HG02938 (cell line): ENCODE measurements at regions not wholly inside any gene's neighbourhood (a gene's known extent, or its start where the extent isn't known, plus 50 kb on each side); places are given as distances from the start of the nearest gene placed in this dataset.

ENCODE experiments used
- ATAC-seq: cut with Tn5 transposase; IDR thresholded peaks from one replicate; pipeline ENCODE4 v1.9.1; 2021; ENCODE audit warnings: mild to moderate bottlenecking, moderate library complexity; ENCODE audit not compliant: unreplicated experiment

- ATAC-seq, result no peak
Observed at GRCh38 chr2:137729305-137729704, 235.0 kb upstream of the HNMT start.

GRCh38 chr2:137737559-137737958 lies 226.7 kb upstream of the HNMT start:
- no peak for ATAC-seq

DNA sequence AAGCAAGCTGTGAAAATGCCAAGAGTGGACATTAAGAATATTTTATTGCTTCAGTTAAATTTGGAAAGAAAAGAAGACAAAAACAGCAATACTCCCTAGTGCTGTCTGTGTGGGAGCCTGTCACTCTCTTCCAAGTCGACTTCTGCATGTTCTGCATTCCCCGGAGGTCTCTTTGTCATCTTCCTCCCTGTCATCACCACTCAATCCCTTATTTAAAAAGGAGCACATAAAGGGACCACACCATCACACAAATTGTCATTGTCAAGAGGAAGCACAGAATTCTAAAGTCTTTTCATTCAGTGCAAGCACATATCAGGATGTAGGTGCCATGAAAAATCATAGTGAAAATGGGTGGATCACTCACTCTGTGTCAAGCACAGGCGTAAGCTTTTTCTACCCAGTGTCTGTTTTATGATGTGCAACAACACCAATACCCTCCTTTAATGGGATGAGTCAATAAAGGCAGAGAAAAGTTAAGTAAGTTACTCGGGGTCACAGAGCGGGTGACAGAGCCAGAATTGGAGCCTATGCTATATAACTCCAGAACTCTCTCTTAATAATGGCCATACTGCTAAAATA lies 222.4 kb upstream of the HNMT start:
- no peak for ATAC-seq

DNA sequence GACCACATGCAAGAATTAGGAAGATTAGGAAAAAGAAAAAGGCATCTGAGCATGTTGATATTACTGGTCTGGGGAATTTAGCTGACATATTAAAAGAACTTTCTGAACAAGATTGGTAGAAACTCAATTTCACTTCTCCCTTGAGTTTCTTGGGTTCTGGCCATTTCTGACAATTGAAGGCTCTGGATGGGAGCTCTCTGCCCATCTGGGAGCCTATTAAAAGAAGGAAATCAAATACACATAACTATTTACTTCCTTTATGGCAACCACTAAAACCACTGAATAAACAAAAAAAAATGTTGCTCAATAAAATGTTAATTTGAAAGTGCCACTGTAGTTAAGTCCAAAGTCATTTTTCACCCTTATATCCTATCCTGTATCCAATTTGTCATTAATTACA lies 216.8 kb upstream of the HNMT start:
- ATAC-seq, result no peak

GRCh38 chr2:137748533-137748932 lies 215.7 kb upstream of the HNMT start:
- ATAC-seq, result no peak

DNA sequence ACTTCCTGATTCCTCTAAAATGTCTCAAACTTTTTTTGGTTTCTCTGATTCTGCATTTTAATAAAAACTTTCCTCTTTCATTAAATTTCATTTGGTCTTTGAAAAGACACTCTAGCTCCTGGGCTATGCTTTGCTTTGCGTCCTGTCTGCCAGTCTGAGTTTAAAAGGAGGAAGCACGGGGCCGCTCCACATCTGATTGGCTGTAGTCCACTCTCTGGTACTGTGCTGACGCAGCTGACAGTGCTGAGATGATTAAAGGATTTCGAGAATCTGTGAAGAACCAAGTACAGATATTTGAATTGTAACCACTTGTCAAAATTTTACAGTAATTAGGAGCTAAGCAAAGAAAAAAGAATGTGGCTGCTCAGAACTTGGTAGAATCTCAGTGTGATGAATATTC lies 199.6 kb upstream of the HNMT start:
- no peak for ATAC-seq

DNA sequence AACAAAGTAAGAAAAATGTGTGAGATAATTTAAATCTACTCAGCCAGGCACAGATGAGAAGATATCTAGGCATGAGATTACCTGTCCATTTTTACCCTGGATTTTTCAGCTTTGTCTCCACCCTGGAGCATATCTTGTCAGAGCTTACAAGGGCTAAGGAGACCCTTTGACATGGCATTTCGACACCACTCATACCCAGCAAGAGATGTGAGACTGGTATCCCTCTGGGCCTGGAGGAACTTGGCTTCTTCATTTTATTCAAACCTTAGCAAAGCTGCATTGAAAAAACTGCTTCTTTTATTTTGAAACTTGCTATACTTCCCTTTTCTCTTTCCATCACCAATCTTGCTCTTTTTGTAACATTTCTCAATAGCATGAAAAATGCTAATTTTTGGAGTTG lies 194.9 kb upstream of the HNMT start:
- no peak for ATAC-seq

GRCh38 chr2:137770166-137770565 lies 194.1 kb upstream of the HNMT start:
- no peak for ATAC-seq

DNA sequence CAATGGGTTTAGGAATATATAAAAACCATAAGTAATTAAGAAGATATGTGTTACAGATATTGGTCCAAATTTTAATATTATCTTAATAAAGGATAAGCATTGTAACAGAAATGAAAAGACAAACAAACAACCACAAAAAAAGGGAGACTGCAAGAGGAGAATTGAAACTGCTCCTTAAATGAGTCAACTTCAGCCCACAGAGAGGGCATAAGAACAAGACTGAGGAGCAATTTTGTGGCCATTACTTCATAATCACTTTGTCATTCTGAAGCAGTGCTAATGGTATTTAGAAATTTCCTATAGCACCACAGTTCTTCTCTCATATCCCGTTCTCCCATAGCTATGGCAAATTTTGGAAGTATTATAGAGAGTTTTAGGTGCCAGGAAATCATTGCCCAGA lies 193.2 kb upstream of the HNMT start:
- no peak for ATAC-seq

DNA sequence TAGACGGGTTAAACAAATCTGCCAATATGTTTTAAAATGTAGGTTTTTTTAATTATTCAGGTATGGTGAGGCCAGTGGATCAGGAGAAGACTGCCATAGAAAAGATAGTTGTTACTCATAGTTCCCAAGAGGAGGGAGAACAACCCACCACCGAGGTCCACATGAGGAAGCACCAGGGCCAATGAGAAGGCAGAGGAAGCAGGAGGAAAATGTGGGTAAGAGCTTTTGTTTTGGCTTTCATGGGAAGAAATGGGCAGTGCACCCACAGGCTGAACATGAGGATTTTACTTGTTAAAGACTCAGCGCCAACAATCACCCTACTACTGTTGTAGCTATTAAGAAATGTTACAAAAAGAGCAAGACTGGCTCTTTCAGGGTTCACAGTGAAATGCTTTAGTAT lies 191.8 kb upstream of the HNMT start:
- ATAC-seq, result no peak

- ATAC-seq, result no peak
Observed at GRCh38 chr2:137775529-137775928, 188.7 kb upstream of the HNMT start.

DNA sequence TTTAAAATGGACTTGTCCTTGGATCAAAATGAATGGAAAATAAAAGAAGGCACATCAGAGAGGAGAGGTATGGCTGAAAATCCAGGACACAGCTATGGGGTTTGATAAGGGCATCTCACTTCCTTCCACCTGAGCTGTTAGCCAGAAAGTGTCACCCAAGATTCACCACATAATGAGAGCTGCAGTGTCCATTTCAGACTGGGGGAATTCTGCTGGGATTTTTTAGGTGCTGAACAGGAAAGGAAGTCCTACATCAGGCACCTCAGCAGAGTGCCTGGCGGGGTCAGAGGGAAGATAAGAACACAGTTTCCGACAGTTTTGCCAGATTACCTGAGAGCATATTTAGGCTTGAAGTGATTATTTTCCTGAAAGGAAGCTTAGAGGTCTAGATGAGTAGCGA lies 187.6 kb upstream of the HNMT start:
- no peak for ATAC-seq

DNA sequence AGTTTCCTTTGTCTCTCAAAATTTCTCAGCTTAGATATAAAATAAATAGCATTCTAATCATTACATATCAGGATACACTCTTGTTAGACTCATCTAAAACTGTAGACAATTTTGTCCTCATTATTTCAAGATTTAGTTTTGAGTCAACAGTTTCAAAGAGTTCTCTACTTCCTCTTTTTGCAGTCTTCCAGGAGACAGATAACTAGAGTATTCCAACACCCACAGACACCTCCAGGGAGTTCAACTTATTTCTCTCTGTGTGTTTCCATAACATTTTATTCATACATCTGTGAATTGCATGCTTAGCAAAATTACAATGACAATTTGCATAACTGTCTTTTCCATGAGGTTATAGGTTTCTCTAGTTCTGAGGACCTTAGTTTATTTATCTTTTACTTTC lies 166.6 kb upstream of the HNMT start:
- ATAC-seq, result no peak

DNA sequence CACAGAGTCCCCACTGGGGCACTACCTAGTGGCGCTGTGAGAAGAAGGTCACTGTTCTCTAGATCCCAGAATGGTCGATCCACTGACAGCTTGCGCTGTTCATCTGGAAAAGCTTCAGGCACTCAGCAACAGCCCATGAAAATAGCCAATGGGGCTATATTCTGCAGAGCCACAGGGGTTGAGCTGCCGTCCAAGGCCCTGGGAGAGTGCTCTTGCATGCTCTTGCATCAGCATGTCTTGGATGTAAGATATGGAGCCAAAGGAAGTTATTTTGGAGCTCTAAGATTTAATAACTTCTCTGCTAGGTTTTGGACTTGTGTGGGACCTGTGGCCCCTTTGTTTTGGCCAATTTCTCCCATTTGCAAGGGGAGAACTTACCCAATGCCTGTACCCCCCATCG lies 164.7 kb upstream of the HNMT start:
- ATAC-seq, result no peak

GRCh38 chr2:137800386-137800785 lies 163.9 kb upstream of the HNMT start:
- ATAC-seq, result no peak

- ATAC-seq, result no peak
Observed at GRCh38 chr2:137801228-137801627, 163.0 kb upstream of the HNMT start.

DNA sequence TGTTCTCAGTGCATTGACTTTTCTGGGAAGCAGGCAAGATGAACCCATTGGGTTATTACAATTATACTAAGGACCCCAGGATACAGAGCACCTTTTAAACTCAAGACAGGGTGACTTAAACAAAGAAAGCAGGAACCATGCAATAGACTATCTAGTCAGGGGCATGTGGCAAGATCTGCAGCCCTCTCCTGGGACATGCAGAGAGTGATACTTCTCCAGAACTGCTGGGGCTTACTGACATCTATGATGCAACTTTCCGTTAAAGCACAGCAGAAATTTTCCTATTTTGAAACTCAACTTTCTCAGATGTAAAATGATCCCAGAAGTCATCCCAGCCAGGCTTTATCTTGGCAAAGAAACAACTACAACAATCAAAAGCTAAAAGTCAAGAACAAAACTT lies 162.2 kb upstream of the HNMT start:
- no peak for ATAC-seq

DNA sequence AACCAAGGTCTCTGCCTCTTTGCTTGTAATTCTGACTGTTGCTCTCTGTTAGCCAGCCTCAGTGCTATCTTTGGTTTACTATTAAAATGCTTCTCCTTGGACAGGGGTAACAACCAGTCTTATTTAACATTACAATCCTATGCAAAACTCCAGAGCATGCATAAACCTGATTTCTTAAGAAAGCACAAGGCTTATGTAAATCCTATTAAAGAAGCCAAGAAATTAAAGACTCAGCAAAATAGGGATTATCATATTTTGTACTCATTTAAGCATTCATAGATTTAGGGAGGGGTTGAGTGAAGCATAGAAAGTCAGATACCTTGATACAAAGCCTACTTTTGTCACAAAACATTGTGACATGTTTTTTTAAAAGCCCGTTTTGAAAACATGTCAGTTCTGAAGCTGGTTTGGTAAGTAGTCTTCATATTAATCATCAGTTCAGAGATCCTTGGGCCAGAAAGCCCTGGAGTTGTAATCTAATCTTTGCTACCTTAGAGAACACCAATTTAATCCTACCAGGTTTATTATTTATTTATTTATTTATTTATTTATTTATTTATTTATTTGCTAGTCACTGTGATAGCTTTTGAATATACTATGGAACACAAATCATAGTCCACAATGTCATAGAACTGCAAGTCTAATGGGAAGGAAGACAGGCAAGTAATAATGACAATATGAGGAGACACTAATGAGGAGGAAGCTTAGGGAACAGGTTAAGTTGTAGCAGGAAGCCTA lies 158.0 kb upstream of the HNMT start:
- ATAC-seq, result no peak

GRCh38 chr2:137809252-137809651 lies 155.0 kb upstream of the HNMT start:
- ATAC-seq, result no peak

- no peak for ATAC-seq
Observed at GRCh38 chr2:137809837-137810236, 154.4 kb upstream of the HNMT start.

GRCh38 chr2:137812517-137812916 lies 151.8 kb upstream of the HNMT start:
- no peak for ATAC-seq

DNA sequence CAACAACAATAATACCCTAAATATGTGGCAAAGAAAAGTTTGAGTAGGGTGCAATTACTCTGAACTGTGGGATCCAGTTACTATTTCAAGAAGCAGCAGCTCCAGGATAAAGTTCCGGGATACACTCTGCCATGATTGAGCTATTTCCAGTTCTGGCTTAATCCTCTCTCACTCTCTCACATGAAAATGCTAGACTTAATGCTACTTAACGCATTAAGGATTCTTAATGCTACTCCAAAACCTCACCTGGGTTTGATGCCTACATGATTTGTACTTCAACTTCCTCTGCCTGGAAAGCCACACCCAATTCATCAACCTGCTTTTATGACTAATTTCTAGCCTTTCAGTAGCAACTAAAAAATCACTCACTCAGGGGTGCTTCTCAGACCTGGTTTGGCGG lies 151.1 kb upstream of the HNMT start:
- ATAC-seq, result no peak

GRCh38 chr2:137817058-137817457 lies 147.2 kb upstream of the HNMT start:
- ATAC-seq, result no peak
